ENCODE measurements at regions not wholly inside any gene's neighbourhood (a gene's known extent, or its start where the extent isn't known, plus 50 kb on each side); places are given as distances from the start of the nearest gene placed in this dataset.
"Not testable (repeated sequence)": the region's sequence is repeated elsewhere in the genome, so short reads cannot be mapped to it uniquely, and the experiment has no call there.

- FAIRE-seq = no peak
Measured at GRCh38 chr10:8349610-8350249, 295.2 kb downstream of the GATA3 start.

DNA sequence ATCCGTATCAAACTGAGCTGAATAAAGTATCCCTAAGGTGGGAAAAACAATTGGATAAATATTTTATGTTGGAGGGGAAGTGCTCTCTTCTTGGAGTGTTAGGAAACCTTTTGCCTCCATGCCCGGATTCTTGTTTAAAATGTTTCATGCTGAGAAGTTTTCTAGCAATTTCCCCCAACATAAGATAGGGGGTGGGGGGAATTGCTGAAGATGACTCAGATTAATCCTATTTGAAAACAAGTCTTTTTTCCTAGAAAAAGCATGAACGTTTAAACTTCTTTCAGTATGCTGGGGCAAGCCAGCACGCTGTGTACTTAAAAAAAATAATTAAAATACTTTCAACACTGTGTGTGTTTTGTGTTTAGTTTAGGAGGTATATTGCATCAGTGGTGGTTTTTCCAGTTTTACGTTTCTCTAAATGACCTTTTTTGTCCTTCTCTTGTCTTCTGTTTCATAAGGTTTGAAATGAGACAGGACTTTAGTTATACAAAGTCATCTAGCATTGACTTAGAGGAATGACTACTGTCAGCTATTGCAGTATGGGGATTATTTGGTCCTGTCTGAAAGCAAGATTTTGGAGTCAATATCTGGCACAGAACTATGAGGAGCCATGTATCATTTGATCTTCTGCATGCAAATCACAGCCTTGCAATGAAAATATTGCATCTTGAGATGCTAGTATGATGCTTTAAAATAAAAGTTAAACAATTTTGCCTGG, 295.9 kb downstream of the GATA3 start:
- no peak for FAIRE-seq

DNA sequence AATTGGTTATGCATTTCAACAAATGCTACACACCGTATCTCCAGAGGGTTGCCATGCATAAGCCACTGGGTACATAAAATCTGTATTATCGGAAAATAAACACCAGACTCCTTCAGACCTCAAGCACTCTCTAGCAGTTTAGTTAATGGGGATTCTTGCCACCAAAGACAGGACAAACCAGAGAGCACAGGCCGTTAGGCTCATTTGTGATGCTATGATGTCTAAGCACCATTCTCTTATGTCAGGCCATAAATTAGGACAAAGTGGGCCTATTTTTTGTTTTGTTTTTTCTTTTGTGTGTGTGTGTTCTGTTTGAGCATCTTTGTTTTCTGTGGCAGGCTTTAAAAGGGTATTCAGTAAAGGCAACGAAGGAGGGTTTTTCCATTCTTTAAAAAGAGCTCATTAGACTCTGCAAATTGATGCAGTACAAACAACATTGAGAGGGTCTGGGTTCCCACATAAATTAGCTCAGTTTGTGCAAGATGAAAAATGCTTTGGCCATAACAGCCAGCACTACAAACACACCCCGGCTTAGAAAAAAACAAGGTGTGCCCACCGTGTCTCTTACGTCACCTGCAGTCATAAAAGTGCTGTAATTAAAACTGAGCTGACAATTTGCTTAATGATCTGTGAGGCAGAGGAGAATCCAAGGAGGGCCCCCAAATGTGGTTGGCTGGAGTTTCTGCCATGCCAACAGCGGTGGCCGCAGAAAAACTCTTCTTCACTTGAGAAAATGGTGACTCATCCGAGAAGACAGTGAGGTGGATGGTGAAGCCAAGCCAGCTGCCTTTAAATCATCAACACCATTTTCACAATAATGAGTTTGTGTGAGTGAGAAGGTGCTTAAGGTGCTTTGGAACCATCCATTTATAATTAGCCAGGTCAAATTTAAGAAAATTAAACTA, 297.9 kb downstream of the GATA3 start:
- no peak for FAIRE-seq

GRCh38 chr10:8356283-8356682, 301.8 kb downstream of the GATA3 start:
- FAIRE-seq = no peak

DNA sequence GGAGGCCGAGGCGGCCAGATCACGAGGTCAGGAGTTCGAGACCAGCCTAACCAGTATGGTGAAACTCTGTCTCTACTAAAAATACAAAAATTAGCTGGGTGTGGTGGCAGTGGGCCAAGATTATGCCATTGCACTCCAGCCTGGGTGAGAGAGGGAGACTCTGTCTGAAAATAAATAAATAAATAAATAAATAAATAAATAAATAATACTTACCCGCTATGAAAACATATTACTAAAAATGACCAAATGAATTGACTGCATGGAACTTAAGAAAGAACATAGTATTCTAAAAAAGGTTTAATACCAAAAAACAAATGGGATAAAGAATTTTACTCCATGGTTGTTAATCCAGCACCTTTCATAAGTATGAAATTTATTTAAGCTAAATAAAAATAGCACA, 305.0 kb downstream of the GATA3 start:
- no peak for FAIRE-seq

DNA sequence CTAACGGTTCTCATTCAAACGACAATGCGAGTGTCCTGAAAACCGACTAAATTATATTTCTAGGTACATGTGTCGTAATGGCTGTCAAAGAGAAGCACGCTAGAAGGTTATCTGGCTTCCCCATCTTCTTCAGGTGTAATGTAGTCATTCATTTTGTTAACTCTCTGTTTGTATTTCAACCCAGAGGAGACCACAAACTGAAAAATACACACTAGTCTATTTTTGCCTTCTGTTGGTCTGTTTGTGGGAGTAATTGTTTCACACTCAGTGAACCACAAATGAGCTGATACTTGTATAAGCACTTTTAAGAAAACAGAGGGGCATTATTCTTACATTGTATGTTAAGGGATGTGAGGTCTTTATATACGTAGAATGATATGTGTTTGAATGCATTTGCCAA, 305.9 kb downstream of the GATA3 start:
- no peak for FAIRE-seq

- no peak for FAIRE-seq
Measured at GRCh38 chr10:8360814-8361509, 306.5 kb downstream of the GATA3 start.

DNA sequence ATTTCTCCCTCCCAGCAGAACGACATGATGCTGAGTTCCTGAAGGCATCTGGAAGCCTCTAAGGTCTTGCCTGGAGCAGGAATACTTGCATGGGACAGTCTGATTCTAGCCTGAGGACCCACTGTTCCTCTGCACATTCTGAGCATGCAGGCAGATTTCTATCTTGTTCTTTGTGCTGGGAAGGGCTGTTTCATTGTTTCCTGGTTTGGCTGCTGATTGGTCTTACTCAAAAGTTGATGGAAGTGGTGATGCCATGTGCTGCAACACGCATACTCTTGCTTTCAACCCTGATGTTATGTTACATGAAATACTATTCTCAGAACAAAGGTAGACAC, 307.0 kb downstream of the GATA3 start:
- FAIRE-seq = no peak

DNA sequence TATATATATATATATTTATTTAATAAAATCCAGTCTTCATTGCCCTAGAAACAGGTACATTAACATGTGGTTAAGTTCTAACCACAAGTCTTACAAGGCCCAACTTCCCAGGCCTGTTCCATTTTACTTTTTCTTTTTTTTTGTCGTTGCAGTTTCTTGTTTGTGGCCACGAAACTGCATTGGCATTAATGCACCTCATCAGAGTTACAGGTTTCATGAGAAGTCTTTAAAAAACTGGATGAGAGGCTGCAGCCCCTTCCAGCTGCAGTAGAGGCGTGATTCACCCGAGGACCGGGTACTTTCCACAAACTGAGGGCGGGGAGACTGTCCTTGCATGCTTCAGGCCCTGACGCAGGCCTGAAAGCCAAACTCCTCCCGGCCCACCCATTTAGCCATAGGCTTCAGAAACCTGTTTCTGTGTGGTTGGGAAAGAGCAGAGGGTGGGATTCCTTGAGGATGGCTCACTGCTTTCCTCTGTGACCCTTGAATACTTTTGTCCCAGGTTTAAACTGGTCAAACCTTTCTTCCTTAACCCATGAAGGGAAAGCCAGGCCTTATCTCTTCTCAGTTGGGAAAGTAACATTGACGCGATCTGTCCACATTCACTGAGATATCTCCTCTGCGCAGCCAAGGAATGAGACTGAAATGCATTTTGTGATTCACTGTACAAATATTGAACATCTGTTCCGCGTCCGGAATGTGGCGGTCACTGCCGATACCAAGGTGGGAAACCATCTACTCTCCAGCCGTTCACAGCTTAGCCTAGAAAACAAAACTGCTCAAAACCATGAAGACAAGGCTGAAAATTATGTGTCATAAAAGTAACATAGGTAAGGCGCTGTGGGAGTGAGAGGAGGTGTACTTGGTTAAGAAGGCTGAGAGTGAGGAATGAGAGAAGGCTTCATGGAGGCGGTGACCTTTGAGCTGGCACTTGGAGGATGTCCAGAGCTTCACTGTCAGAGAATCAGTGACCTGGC, 311.7 kb downstream of the GATA3 start:
- no peak for FAIRE-seq

GRCh38 chr10:8367672-8368411, 313.4 kb downstream of the GATA3 start:
- FAIRE-seq = not testable (repeated sequence)

- FAIRE-seq = no peak
Measured at GRCh38 chr10:8369666-8370065, 315.2 kb downstream of the GATA3 start.

DNA sequence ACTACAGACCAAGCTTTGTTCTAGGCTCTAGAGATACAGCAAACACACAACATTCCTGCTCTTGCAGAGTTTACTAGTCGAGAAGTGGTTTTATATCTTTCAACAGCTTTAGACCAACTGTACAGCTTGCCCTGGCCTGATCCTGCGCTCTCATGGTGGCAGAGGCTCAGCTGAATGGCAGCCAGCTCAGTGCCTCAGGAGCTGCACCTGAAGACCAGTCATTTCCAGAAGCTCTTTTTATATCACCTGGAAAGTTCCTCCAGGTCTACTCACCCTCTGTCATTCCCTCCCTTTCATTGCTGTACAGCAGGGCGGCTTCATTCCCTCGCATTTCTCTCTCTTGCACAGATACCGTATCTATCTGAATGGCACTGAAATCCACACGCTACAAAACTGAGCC, 319.8 kb downstream of the GATA3 start:
- FAIRE-seq = no peak

GRCh38 chr10:8375137-8375536, 320.6 kb downstream of the GATA3 start:
- FAIRE-seq = no peak

- no peak for FAIRE-seq
Measured at GRCh38 chr10:8378198-8378983, 323.9 kb downstream of the GATA3 start.

GRCh38 chr10:8379906-8380832, 325.7 kb downstream of the GATA3 start:
- FAIRE-seq = no peak

- no peak for FAIRE-seq
Measured at GRCh38 chr10:8380833-8381496, 326.5 kb downstream of the GATA3 start.

DNA sequence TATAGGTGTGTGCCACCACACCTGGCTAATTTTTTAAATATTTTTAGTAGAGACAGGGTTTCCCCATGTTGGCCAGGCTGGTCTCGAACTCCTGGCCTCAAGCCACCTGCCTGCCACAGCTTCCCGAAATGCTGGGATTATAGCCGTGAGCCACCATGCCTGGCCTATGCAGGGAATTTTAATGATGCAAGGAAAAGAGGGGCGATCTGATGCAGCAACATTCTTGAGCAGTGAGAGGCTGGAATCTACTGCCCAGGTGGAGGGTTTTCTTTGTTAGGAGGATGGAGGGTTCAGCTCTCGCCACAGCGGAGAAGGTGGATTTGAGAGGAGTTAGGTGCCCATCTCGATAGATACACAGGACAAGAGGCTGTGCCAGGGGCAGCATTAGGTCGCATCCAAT, 332.3 kb downstream of the GATA3 start:
- no peak for FAIRE-seq

DNA sequence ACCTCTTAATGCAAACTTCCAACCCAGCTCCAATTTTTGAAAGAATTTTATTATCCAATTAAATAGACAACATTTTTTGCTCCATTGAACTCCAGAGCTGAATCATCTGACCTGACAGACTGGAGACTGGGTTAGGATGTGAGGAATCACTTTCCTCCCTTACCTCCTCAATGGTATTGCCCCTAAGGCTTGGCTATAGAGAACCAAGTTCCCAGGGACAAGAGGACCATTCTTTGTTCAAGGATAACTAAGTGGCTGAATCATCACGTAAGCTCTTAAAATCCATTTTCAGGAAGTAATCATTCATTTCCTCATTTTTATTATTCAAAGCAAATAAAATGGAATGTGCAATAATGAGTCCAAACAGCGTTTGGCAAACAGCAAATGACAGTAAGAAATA, 335.1 kb downstream of the GATA3 start:
- FAIRE-seq = no peak

DNA sequence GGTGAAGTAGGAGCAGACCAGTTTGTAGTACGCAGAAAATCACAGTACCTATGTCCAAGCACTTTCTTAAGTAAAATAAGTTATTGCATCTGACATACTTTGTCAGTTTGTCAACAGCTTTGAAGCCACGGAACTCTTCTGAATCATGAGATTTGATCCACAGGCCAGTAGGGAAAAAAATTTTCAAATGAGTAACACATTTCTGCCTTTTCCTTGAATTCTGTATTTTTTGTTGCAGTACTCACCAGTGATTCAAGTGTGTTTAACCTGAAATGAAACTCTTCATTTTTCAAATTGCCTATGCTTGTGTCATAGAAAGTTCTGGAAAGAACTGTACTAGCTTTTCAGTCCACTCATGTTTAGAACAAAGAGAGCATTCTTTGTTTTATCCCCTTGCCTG, 337.7 kb downstream of the GATA3 start:
- no peak for FAIRE-seq
